Neuron (in vitro differentiated cells): ENCODE measurements at regions not wholly inside any gene's neighbourhood (a gene's known extent, or its start where the extent isn't known, plus 50 kb on each side); places are given as distances from the start of the nearest gene placed in this dataset.

Experiments used
- H2AFZ ChIP-seq: one replicate; pipeline ENCODE4 v1.6.1; 2013; ENCODE audit warnings: low read depth, mild to moderate bottlenecking, inconsistent platforms, low read length, moderate library complexity
- H3K27me3 ChIP-seq: one replicate; pipeline ENCODE4 v1.6.1; 2013; ENCODE audit warnings: low read length; ENCODE audit not compliant: insufficient read depth
- H3K36me3 ChIP-seq: one replicate; pipeline ENCODE4 v1.6.1; 2013; ENCODE audit warnings: low read length; ENCODE audit not compliant: insufficient read depth
- H3K4me1 ChIP-seq: one replicate; pipeline ENCODE4 v1.6.1; 2013; ENCODE audit warnings: low read length; ENCODE audit not compliant: insufficient read depth
- H3K4me3 ChIP-seq: 2 replicates; pipeline ENCODE4 v1.5.1; 2013; ENCODE audit warnings: mild to moderate bottlenecking, low read length, moderate library complexity
- H3K9me3 ChIP-seq: one replicate; pipeline ENCODE4 v1.6.1; 2013; ENCODE audit warnings: low read length

- Histone ChIP-seq H3K4me1 (no peaks in the 10 kb centered on the region), H2AFZ (no peak overlapping the region), H3K36me3 (no peaks in the 10 kb centered on the region), H3K9me3 (no peaks in the 10 kb centered on the region), H3K27me3 (no peaks in the 10 kb centered on the region), H3K4me3 (no peak overlapping the region)
Observed at GRCh38 chr6:2432292-2432691, 186.9 kb upstream of the GMDS start.

GRCh38 chr6:2430612-2431011 is 185.2 kb upstream of the GMDS start:
- H3K9me3 ChIP-seq, result no peaks in the 10 kb centered on the region
- H3K4me3 ChIP-seq, result no peak overlapping the region
- no peaks in the 10 kb centered on the region for H3K4me1 ChIP-seq
- H3K27me3 ChIP-seq, result no peaks in the 10 kb centered on the region
- H2AFZ ChIP-seq, result no peak overlapping the region
- no peaks in the 10 kb centered on the region for H3K36me3 ChIP-seq

GRCh38 chr6:2429460-2429859 is 184.1 kb upstream of the GMDS start:
- no peak overlapping the region for H3K4me3 ChIP-seq
- H3K36me3 ChIP-seq, result no peaks in the 10 kb centered on the region
- no peaks in the 10 kb centered on the region for H3K9me3 ChIP-seq
- H2AFZ ChIP-seq, result no peak overlapping the region
- no peaks in the 10 kb centered on the region for H3K4me1 ChIP-seq
- no peaks in the 10 kb centered on the region for H3K27me3 ChIP-seq

- H3K9me3 ChIP-seq, result no peaks in the 10 kb centered on the region
- no peak overlapping the region for H2AFZ ChIP-seq
- H3K36me3 ChIP-seq, result no peaks in the 10 kb centered on the region
- H3K4me3 ChIP-seq, result no peak overlapping the region
- no peaks in the 10 kb centered on the region for H3K27me3 ChIP-seq
- no peaks in the 10 kb centered on the region for H3K4me1 ChIP-seq
Observed at GRCh38 chr6:2429032-2429431, 183.6 kb upstream of the GMDS start.

GRCh38 chr6:2426561-2427340 is 181.3 kb upstream of the GMDS start:
- H2AFZ ChIP-seq, result no peak overlapping the region
- H3K9me3 ChIP-seq, result no peaks in the 10 kb centered on the region
- H3K4me1 ChIP-seq, result no peaks in the 10 kb centered on the region
- no peaks in the 10 kb centered on the region for H3K27me3 ChIP-seq
- no peak overlapping the region for H3K4me3 ChIP-seq
- H3K36me3 ChIP-seq, result no peaks in the 10 kb centered on the region

- H3K9me3 ChIP-seq, result no peaks in the 10 kb centered on the region
- no peak overlapping the region for H3K4me3 ChIP-seq
- H3K4me1 ChIP-seq, result no peaks in the 10 kb centered on the region
- H3K36me3 ChIP-seq, result no peaks in the 10 kb centered on the region
- no peak overlapping the region for H2AFZ ChIP-seq
- H3K27me3 ChIP-seq, result no peaks in the 10 kb centered on the region
Observed at GRCh38 chr6:2416128-2416712, 170.8 kb upstream of the GMDS start.

GRCh38 chr6:2414885-2415547 is 169.6 kb upstream of the GMDS start:
- H3K27me3 ChIP-seq, result no peaks in the 10 kb centered on the region
- H2AFZ ChIP-seq, result no peak overlapping the region
- H3K4me1 ChIP-seq, result no peaks in the 10 kb centered on the region
- no peak overlapping the region for H3K4me3 ChIP-seq
- no peaks in the 10 kb centered on the region for H3K9me3 ChIP-seq
- H3K36me3 ChIP-seq, result no peaks in the 10 kb centered on the region

- Histone ChIP-seq H3K9me3 (no peaks in the 10 kb centered on the region), H2AFZ (no peak overlapping the region), H3K4me1 (no peaks in the 10 kb centered on the region), H3K4me3 (no peak overlapping the region), H3K36me3 (no peaks in the 10 kb centered on the region), H3K27me3 (no peaks in the 10 kb centered on the region)
Observed at GRCh38 chr6:2412731-2413130, 167.3 kb upstream of the GMDS start.

GRCh38 chr6:2410656-2411380 is 165.4 kb upstream of the GMDS start:
- H2AFZ ChIP-seq, result no peak overlapping the region
- H3K36me3 ChIP-seq, result no peaks in the 10 kb centered on the region
- H3K9me3 ChIP-seq, result no peaks in the 10 kb centered on the region
- no peak overlapping the region for H3K4me3 ChIP-seq
- H3K27me3 ChIP-seq, result no peaks in the 10 kb centered on the region
- no peaks in the 10 kb centered on the region for H3K4me1 ChIP-seq

GRCh38 chr6:2407525-2407924 is 162.1 kb upstream of the GMDS start:
- Histone ChIP-seq H3K4me1 (no peaks in the 10 kb centered on the region), H3K36me3 (no peaks in the 10 kb centered on the region), H3K27me3 (no peaks in the 10 kb centered on the region), H3K9me3 (no peaks in the 10 kb centered on the region), H2AFZ (no peak overlapping the region), H3K4me3 (no peak overlapping the region)

GRCh38 chr6:2404211-2404929 is 159.0 kb upstream of the GMDS start:
- Histone ChIP-seq H3K9me3 (no peaks in the 10 kb centered on the region), H3K36me3 (no peaks in the 10 kb centered on the region), H2AFZ (no peak overlapping the region), H3K4me1 (no peaks in the 10 kb centered on the region), H3K27me3 (no peaks in the 10 kb centered on the region), H3K4me3 (no peak overlapping the region)

- Histone ChIP-seq H2AFZ (no peak overlapping the region), H3K36me3 (no peaks in the 10 kb centered on the region), H3K9me3 (no peaks in the 10 kb centered on the region), H3K4me3 (no peak overlapping the region), H3K27me3 (no peaks in the 10 kb centered on the region), H3K4me1 (no peaks in the 10 kb centered on the region)
Observed at GRCh38 chr6:2403546-2403945, 158.1 kb upstream of the GMDS start.
